SK-N-SH treated with all-trans-retinoic acid at 6 μM for 48 hours (cell line): ENCODE measurements at regions not wholly inside any gene's neighbourhood (a gene's known extent, or its start where the extent isn't known, plus 50 kb on each side); places are given as distances from the start of the nearest gene placed in this dataset.

Source experiments
- POU6F1 ChIP-seq: fragments of 250-450 bp; sonication (Bioruptor Pico); IDR thresholded peaks from 2 replicates; pipeline ENCODE4 v1.8.0; 2021; ENCODE audit warnings: low read depth, mild to moderate bottlenecking, moderate library complexity, borderline replicate concordance
- RARB ChIP-seq: fragments of 250-450 bp; sonication (Bioruptor Pico); IDR thresholded peaks from 2 replicates; pipeline ENCODE4 v1.8.0; 2021; ENCODE audit warnings: mild to moderate bottlenecking, moderate library complexity
- ZFP30 ChIP-seq: fragments of 450-650 bp; formaldehyde crosslinking; IDR thresholded peaks from 2 replicates; pipeline ENCODE4 v1.5.0; 2022; ENCODE audit warnings: mild to moderate bottlenecking, moderate library complexity
- TF ChIP-seq, protein P1 (sequence below): fragments of 250-450 bp; sonication (Bioruptor Pico); IDR thresholded peaks from 2 replicates; pipeline ENCODE4 v1.8.0; 2020; ENCODE audit warnings: mild to moderate bottlenecking, moderate library complexity, borderline replicate concordance
- TF ChIP-seq, protein P2 (sequence below): fragments of 250-450 bp; sonication (Bioruptor Pico); IDR thresholded peaks from 2 replicates; pipeline ENCODE4 v1.5.1; 2020; ENCODE audit warnings: low read depth, mild to moderate bottlenecking, moderate library complexity

GRCh38 chr12:131457331-131458047 lies 253.4 kb upstream of the SFSWAP start:
- no peak for TF ChIP-seq RARB (CRISPR knock-in tag)
- TF ChIP-seq, protein P1, sequence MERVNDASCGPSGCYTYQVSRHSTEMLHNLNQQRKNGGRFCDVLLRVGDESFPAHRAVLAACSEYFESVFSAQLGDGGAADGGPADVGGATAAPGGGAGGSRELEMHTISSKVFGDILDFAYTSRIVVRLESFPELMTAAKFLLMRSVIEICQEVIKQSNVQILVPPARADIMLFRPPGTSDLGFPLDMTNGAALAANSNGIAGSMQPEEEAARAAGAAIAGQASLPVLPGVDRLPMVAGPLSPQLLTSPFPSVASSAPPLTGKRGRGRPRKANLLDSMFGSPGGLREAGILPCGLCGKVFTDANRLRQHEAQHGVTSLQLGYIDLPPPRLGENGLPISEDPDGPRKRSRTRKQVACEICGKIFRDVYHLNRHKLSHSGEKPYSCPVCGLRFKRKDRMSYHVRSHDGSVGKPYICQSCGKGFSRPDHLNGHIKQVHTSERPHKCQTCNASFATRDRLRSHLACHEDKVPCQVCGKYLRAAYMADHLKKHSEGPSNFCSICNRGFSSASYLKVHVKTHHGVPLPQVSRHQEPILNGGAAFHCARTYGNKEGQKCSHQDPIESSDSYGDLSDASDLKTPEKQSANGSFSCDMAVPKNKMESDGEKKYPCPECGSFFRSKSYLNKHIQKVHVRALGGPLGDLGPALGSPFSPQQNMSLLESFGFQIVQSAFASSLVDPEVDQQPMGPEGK (CRISPR knock-in tag) = no peak
- TF ChIP-seq, protein P2, sequence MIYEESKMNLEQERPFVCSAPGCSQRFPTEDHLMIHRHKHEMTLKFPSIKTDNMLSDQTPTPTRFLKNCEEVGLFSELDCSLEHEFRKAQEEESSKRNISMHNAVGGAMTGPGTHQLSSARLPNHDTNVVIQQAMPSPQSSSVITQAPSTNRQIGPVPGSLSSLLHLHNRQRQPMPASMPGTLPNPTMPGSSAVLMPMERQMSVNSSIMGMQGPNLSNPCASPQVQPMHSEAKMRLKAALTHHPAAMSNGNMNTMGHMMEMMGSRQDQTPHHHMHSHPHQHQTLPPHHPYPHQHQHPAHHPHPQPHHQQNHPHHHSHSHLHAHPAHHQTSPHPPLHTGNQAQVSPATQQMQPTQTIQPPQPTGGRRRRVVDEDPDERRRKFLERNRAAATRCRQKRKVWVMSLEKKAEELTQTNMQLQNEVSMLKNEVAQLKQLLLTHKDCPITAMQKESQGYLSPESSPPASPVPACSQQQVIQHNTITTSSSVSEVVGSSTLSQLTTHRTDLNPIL (CRISPR knock-in tag) = no peak
- TF ChIP-seq POU6F1 (CRISPR knock-in tag) = no peak
- no peak for TF ChIP-seq ZFP30
